Esophagus squamous epithelium (tissue), 4 donors: ENCODE measurements at regions not wholly inside any gene's neighbourhood (a gene's known extent, or its start where the extent isn't known, plus 50 kb on each side); places are given as distances from the start of the nearest gene placed in this dataset.

Experiments
- CTCF ChIP-seq, 6 experiments: fragments of 450-650 bp in 4 of 6; fragments of 200-600 bp in 2 of 6; sonication (generic) in 2 of 6; IDR thresholded peaks; one replicate each; pipeline ENCODE4 v1.5.1; 2016 to 2019; ENCODE audit warnings: antibody characterized with exemption in 6 of 6, mild to moderate bottlenecking in 4 of 6, moderate library complexity in 4 of 6
- POLR2A ChIP-seq, 4 donors: fragments of 450-650 bp; IDR thresholded peaks; one replicate each; pipeline ENCODE4 v1.6.1; 2017; ENCODE audit warnings: antibody characterized with exemption in 4 of 4, mild to moderate bottlenecking in 4 of 4, moderate library complexity in 3 of 4

GRCh38 chr5:159835548-159835947 lies 80.7 kb upstream of the ADRA1B start:
- TF ChIP-seq POLR2A (IDR thresholded peaks at IDR 0.05): no peak
- TF ChIP-seq CTCF (IDR thresholded peaks at IDR 0.05): no peak
